ENCODE measurements at regions not wholly inside any gene's neighbourhood (a gene's known extent, or its start where the extent isn't known, plus 50 kb on each side); places are given as distances from the start of the nearest gene placed in this dataset.

GRCh38 chr12:107855471-107855870 is 81.0 kb downstream of the ASCL4 start (continued):
- no peak for TF ChIP-seq ETS1 (IDR thresholded peaks at IDR 0.05)
- TF ChIP-seq, protein P1, sequence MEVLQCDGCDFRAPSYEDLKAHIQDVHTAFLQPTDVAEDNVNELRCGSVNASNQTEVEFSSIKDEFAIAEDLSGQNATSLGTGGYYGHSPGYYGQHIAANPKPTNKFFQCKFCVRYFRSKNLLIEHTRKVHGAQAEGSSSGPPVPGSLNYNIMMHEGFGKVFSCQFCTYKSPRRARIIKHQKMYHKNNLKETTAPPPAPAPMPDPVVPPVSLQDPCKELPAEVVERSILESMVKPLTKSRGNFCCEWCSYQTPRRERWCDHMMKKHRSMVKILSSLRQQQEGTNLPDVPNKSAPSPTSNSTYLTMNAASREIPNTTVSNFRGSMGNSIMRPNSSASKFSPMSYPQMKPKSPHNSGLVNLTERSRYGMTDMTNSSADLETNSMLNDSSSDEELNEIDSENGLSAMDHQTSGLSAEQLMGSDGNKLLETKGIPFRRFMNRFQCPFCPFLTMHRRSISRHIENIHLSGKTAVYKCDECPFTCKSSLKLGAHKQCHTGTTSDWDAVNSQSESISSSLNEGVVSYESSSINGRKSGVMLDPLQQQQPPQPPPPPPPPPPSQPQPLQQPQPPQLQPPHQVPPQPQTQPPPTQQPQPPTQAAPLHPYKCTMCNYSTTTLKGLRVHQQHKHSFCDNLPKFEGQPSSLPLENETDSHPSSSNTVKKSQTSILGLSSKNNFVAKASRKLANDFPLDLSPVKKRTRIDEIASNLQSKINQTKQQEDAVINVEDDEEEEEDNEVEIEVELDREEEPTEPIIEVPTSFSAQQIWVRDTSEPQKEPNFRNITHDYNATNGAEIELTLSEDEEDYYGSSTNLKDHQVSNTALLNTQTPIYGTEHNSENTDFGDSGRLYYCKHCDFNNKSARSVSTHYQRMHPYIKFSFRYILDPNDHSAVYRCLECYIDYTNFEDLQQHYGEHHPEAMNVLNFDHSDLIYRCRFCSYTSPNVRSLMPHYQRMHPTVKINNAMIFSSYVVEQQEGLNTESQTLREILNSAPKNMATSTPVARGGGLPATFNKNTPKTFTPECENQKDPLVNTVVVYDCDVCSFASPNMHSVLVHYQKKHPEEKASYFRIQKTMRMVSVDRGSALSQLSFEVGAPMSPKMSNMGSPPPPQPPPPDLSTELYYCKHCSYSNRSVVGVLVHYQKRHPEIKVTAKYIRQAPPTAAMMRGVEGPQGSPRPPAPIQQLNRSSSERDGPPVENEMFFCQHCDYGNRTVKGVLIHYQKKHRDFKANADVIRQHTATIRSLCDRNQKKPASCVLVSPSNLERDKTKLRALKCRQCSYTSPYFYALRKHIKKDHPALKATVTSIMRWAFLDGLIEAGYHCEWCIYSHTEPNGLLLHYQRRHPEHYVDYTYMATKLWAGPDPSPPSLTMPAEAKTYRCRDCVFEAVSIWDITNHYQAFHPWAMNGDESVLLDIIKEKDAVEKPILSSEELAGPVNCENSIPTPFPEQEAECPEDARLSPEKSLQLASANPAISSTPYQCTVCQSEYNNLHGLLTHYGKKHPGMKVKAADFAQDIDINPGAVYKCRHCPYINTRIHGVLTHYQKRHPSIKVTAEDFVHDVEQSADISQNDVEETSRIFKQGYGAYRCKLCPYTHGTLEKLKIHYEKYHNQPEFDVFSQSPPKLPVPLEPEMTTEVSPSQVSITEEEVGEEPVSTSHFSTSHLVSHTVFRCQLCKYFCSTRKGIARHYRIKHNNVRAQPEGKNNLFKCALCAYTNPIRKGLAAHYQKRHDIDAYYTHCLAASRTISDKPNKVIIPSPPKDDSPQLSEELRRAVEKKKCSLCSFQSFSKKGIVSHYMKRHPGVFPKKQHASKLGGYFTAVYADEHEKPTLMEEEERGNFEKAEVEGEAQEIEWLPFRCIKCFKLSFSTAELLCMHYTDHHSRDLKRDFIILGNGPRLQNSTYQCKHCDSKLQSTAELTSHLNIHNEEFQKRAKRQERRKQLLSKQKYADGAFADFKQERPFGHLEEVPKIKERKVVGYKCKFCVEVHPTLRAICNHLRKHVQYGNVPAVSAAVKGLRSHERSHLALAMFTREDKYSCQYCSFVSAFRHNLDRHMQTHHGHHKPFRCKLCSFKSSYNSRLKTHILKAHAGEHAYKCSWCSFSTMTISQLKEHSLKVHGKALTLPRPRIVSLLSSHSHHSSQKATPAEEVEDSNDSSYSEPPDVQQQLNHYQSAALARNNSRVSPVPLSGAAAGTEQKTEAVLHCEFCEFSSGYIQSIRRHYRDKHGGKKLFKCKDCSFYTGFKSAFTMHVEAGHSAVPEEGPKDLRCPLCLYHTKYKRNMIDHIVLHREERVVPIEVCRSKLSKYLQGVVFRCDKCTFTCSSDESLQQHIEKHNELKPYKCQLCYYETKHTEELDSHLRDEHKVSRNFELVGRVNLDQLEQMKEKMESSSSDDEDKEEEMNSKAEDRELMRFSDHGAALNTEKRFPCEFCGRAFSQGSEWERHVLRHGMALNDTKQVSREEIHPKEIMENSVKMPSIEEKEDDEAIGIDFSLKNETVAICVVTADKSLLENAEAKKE (CRISPR knock-in tag; IDR thresholded peaks at IDR 0.05), result no peak
- no peak for TF ChIP-seq JUNB (IDR thresholded peaks at IDR 0.05; ENCODE audit: unreplicated experiment)

GRCh38 chr12:107856096-107856495 is 81.6 kb downstream of the ASCL4 start:
- H3K4me3 ChIP-seq, result no peak overlapping the region
- no peak overlapping the region for H3K27ac Mint-ChIP-seq
- peaks cover 8% of the 10 kb centered on the region; the same call in 1 of the 2 replicates for H3K4me1 ChIP-seq (ENCODE audit: insufficient read depth)
- no peaks in the 10 kb centered on the region for H3K27me3 Mint-ChIP-seq (ENCODE audit: insufficient read depth, low read depth, poor library complexity)
- no peaks in the 10 kb centered on the region for H3K9me2 ChIP-seq (ENCODE audit: insufficient read depth)
- H3K4me3 Mint-ChIP-seq, result no peak overlapping the region
- H3K9me3 Mint-ChIP-seq, result no peaks in the 10 kb centered on the region; the same call in 2 of the 3 replicates
- peaks cover 7% of the 10 kb centered on the region for H3K4me1 Mint-ChIP-seq
- H3K27ac ChIP-seq (ENCODE audit: low read depth), result no peak overlapping the region
- H3K36me3 ChIP-seq (ENCODE audit: insufficient read depth), result no peaks in the 10 kb centered on the region
- H2AFZ ChIP-seq, result no peak overlapping the region
- H3F3A ChIP-seq (replicated peaks; ENCODE audit: low read depth), result no peaks in the 10 kb centered on the region
- no peak overlapping the region for H3K4me2 ChIP-seq
- no peaks in the 10 kb centered on the region for H3K79me2 ChIP-seq (replicated peaks; ENCODE audit: insufficient read depth)
- no peaks in the 10 kb centered on the region for H4K20me1 ChIP-seq (replicated peaks; ENCODE audit: insufficient read depth)
- no peaks in the 10 kb centered on the region; the same call in 1 of the 2 replicates for H3K27me3 ChIP-seq (ENCODE audit: insufficient read depth)
- DNase-seq (ENCODE audit: low spot score) (no peak), ATAC-seq (no peak)
- H3K36me3 Mint-ChIP-seq (ENCODE audit: low read depth), result no peaks in the 10 kb centered on the region
- TF ChIP-seq EZH2 (IDR thresholded peaks at IDR 0.05; ENCODE audit: low read depth, unreplicated experiment), result no peak
- TF ChIP-seq STAT1 (IDR thresholded peaks at IDR 0.05; ENCODE audit: unreplicated experiment), result no peak
- TF ChIP-seq NANOG (IDR thresholded peaks at IDR 0.05; ENCODE audit: borderline replicate concordance), result no peak
- no peak for TF ChIP-seq POLR2AphosphoS5 (IDR thresholded peaks at IDR 0.05; ENCODE audit: low read depth)
- no peak for TF ChIP-seq ETS1 (IDR thresholded peaks at IDR 0.05)
- no peak for TF ChIP-seq ZNF114 (CRISPR knock-in tag; IDR thresholded peaks at IDR 0.05)
- TF ChIP-seq EZH2phosphoT487 (IDR thresholded peaks at IDR 0.05; ENCODE audit: unreplicated experiment), result no peak

Measured in GM23338 (cell line).